ENCODE measurements at regions not wholly inside any gene's neighbourhood (a gene's known extent, or its start where the extent isn't known, plus 50 kb on each side); places are given as distances from the start of the nearest gene placed in this dataset.

GRCh38 chr3:78255403-78255802, 1215.5 kb downstream of the ROBO2 start:
- DNase-seq (ENCODE audit: low read depth) = peak; percentile 88

GRCh38 chr3:78256123-78256522, 1216.2 kb downstream of the ROBO2 start:
- DNase-seq (ENCODE audit: low read depth) = no peak

GRCh38 chr3:78257951-78258530, 1218.1 kb downstream of the ROBO2 start:
- DNase-seq (ENCODE audit: low read depth) = no peak

- peak; percentile 81 for DNase-seq (ENCODE audit: low read depth)
Observed at GRCh38 chr3:78258798-78259197, 1218.9 kb downstream of the ROBO2 start.

GRCh38 chr3:78260388-78260787, 1220.5 kb downstream of the ROBO2 start:
- no peak for DNase-seq (ENCODE audit: low read depth)

- DNase-seq (ENCODE audit: low read depth) = peak; percentile 52
Observed at GRCh38 chr3:78266550-78266949, 1226.7 kb downstream of the ROBO2 start.

- no peak for DNase-seq (ENCODE audit: low read depth)
Observed at GRCh38 chr3:78267235-78267634, 1227.3 kb downstream of the ROBO2 start.

GRCh38 chr3:78268087-78268486, 1228.2 kb downstream of the ROBO2 start:
- no peak for DNase-seq (ENCODE audit: low read depth)

GRCh38 chr3:78268716-78269668, 1229.1 kb downstream of the ROBO2 start:
- no peak for DNase-seq (ENCODE audit: low read depth)

GRCh38 chr3:78273326-78273725, 1233.4 kb downstream of the ROBO2 start:
- no peak for DNase-seq (ENCODE audit: low read depth)

GRCh38 chr3:78274475-78275065, 1234.7 kb downstream of the ROBO2 start:
- no peak for DNase-seq (ENCODE audit: low read depth)

- DNase-seq (ENCODE audit: low read depth) = no peak
Observed at GRCh38 chr3:78275420-78275852, 1235.5 kb downstream of the ROBO2 start.

GRCh38 chr3:78277220-78277619, 1237.3 kb downstream of the ROBO2 start:
- DNase-seq (ENCODE audit: low read depth) = no peak

- no peak for DNase-seq (ENCODE audit: low read depth)
Observed at GRCh38 chr3:78277801-78278200, 1237.9 kb downstream of the ROBO2 start.

- no peak for DNase-seq (ENCODE audit: low read depth)
Observed at GRCh38 chr3:78279091-78279490, 1239.2 kb downstream of the ROBO2 start.

- no peak for DNase-seq (ENCODE audit: low read depth)
Observed at GRCh38 chr3:78281381-78281780, 1241.5 kb downstream of the ROBO2 start.

GRCh38 chr3:78283994-78284393, 1244.1 kb downstream of the ROBO2 start:
- DNase-seq (ENCODE audit: low read depth) = no peak

- DNase-seq (ENCODE audit: low read depth) = no peak
Observed at GRCh38 chr3:78285032-78285728, 1245.3 kb downstream of the ROBO2 start.

- DNase-seq (ENCODE audit: low read depth) = peak; percentile 52
Observed at GRCh38 chr3:78287085-78287484, 1247.2 kb downstream of the ROBO2 start.

- DNase-seq (ENCODE audit: low read depth) = no peak
Observed at GRCh38 chr3:78293284-78293683, 1253.4 kb downstream of the ROBO2 start.

- no peak for DNase-seq (ENCODE audit: low read depth)
Observed at GRCh38 chr3:78304115-78304514, 1264.2 kb downstream of the ROBO2 start.

- DNase-seq (ENCODE audit: low read depth) = no peak
Observed at GRCh38 chr3:78312851-78313250, 1273.0 kb downstream of the ROBO2 start.
